Stomach (tissue), 4 donors: ENCODE measurements at regions not wholly inside any gene's neighbourhood (a gene's known extent, or its start where the extent isn't known, plus 50 kb on each side); places are given as distances from the start of the nearest gene placed in this dataset.

Source experiments
- EP300 ChIP-seq: sonication (generic); formaldehyde crosslinking; IDR thresholded peaks from one replicate; pipeline ENCODE4 v1.6.1; 2017; ENCODE audit warnings: antibody characterized with exemption
- POLR2AphosphoS5 ChIP-seq, 3 donors: sonication (generic); formaldehyde crosslinking; IDR thresholded peaks; one replicate each; pipeline ENCODE4 v1.6.1; 2016; ENCODE audit warnings: antibody characterized with exemption in 3 of 3
- TF ChIP-seq, protein P1 (sequence below), 7 experiments: fragments of 450-650 bp in 4 of 7; fragments of 200-600 bp in 3 of 7; sonication (generic) in 3 of 7; IDR thresholded peaks; one replicate each; pipeline ENCODE4 v1.5.1; 2016 to 2019; ENCODE audit warnings: antibody characterized with exemption in 7 of 7, control low read depth in 2 of 7, mild to moderate bottlenecking in 1 of 7

DNA sequence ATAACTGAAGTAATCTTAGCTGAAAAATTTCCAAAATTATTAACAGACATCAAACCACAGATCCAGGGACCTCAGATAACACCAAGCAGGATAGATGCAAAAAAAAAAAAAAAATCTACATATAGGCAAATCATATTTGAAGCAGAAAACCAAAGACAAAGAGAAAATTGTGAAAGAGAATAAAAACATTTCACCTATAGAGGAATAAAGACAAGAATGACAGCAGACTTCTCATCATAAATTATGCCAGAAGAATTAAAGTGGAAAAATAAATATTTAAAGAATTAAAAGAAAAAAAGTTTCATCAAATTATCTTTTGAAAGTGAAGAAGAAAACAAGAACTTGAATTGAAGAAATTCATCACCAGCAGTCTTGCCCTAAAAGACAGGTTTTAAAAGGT is 467.5 kb downstream of the GPAM start:
- TF ChIP-seq, protein P1, sequence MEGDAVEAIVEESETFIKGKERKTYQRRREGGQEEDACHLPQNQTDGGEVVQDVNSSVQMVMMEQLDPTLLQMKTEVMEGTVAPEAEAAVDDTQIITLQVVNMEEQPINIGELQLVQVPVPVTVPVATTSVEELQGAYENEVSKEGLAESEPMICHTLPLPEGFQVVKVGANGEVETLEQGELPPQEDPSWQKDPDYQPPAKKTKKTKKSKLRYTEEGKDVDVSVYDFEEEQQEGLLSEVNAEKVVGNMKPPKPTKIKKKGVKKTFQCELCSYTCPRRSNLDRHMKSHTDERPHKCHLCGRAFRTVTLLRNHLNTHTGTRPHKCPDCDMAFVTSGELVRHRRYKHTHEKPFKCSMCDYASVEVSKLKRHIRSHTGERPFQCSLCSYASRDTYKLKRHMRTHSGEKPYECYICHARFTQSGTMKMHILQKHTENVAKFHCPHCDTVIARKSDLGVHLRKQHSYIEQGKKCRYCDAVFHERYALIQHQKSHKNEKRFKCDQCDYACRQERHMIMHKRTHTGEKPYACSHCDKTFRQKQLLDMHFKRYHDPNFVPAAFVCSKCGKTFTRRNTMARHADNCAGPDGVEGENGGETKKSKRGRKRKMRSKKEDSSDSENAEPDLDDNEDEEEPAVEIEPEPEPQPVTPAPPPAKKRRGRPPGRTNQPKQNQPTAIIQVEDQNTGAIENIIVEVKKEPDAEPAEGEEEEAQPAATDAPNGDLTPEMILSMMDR (IDR thresholded peaks at IDR 0.05), result no peak
- TF ChIP-seq POLR2AphosphoS5 (IDR thresholded peaks at IDR 0.05), result no peak
- no peak for TF ChIP-seq EP300
